ENCODE measurements at regions not wholly inside any gene's neighbourhood (a gene's known extent, or its start where the extent isn't known, plus 50 kb on each side); places are given as distances from the start of the nearest gene placed in this dataset.
"Not testable (repeated sequence)": the region's sequence is repeated elsewhere in the genome, so short reads cannot be mapped to it uniquely, and the experiment has no call there.

DNA sequence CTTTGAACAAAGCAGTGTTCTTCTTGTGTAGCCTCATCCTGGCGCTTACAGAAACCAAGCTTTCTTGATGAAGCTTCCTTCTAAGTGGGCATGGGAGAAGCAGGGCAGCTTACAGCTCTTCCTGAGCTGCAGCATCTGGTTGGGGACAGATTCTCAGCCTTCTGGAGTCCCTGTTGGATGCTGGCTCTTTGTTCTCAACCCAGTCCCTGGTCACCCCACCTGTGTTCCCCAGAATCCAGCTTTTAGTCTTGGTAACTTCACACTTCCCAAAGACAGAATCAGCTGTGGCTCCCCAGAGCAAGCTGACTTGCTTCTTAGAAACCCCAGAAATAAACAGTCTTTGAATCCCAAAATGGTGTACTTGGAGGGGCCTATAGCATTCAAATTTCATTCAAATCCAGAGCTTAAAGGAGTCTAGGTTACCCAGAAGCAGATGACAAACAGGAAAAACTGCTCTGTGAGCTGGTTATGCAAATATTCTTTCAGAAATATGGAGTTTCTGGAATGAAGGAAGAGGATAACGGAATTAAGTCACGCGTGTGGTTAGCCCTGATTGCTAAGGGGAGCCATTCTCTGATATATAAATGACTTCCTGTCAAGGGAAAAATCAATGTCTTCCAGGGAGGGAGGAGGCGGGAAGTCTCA, 783.4 kb upstream of the TPTE start:
- not testable (repeated sequence) for TF ChIP-seq CTCF (conservative IDR thresholded peaks at IDR 0.05; ENCODE audit: low read length); EZH2phosphoT487 (IDR thresholded peaks at IDR 0.05; ENCODE audit: borderline replicate concordance, low read depth, low read length)
